Ramos (cell line): ENCODE measurements at regions not wholly inside any gene's neighbourhood (a gene's known extent, or its start where the extent isn't known, plus 50 kb on each side); places are given as distances from the start of the nearest gene placed in this dataset.

Experiments
- in situ Hi-C: fragments of 300-500 bp; cut with MboI; formaldehyde crosslinking; loops from one replicate; pipeline ENCODE4 v1.14.3; 2022; ENCODE audit warnings: low sequenced_read_pairs; ENCODE audit not compliant: unreplicated experiment

DNA sequence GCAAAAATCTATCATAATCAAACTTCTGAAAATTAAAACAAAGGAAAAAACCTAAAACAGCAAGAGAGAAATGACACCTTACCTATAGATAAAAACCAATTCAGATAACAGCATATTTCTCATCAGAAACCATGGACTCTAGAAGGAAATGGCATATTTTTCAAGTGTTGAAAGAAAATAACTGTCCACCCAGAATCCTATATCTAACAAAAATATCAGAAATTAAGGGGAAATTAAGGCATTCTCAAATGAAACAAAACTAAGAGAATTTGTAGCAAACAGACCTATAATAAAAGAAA is 257.2 kb downstream of the ANAPC1 start:
- in situ Hi-C loops, result no loop called here

DNA sequence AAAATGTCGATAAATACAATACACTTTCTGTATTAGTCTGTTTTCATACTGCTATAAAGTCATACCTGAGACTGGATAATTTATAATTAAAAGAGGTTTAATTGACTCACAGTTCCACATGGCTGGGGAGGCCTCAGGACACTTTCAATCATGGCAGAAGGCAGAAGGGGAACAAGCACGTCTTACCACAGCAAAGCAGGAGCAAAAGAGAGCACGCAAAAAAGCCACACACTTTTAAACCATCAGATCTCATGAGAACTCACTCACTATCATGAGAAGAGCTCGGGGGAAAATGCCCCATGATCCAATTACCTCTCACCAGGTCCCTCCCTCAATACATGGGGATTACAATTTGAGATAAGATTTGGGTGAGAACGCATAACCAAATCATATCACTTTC is 256.7 kb downstream of the ANAPC1 start:
- in situ Hi-C loops, result no loop called here

DNA sequence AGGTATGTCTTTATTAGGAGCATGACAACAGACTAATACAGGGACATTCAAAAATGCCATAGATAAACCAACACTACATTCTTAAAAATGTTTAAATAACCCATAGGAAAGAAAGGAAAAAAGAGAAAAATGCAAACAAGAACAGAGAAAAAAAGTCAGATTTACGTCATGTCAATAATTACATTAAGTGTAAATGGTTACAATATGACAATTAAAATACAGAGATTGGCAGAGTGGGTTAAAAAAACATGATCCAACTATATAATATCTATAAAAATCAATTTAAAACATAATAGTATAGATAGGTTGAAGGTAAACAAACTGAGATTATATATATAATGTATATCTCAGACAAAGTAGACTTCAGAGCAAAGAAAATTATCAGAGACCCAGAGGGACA is 255.8 kb downstream of the ANAPC1 start:
- in situ Hi-C loops, result no loop called here

DNA sequence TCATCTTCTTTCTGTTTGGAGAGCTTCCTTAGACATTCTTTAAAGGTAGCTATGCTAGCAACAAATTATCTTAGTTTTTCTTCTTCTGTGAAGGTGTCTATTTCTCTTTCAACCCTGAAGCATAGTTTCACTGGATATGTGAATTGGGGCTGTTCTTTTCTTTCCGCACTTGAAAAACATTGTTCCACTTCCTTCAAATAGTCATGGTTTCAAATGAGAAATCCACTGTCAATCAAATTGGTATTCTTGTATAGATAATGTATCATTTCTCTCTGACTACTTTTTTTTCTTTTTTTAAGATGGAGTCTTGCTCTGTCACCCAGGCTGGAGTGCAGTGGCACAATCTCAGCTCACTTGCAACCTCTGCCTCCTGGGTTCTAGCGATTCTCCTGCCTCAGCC is 254.0 kb downstream of the ANAPC1 start:
- in situ Hi-C loops, result no loop called here

DNA sequence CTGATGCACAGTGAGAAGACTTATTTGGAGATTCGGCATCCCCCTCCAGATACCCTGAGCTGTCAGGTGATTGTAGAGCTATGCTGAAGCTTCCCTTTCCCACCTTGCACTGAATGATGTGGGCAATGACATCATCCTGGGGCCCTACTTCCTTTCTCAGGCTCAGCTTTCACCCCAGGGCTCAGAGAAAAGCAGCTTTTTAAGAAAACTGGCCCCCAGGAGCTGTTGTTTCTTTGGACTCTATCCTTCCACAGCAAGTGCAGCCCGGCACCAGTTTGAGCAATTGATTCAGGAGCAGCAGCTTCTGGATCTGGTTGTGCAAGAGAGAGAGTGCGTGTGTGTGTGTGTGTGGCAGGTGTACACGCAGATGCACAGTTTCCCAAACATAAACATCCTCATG is 251.3 kb downstream of the ANAPC1 start:
- in situ Hi-C loops, result no loop called here

DNA sequence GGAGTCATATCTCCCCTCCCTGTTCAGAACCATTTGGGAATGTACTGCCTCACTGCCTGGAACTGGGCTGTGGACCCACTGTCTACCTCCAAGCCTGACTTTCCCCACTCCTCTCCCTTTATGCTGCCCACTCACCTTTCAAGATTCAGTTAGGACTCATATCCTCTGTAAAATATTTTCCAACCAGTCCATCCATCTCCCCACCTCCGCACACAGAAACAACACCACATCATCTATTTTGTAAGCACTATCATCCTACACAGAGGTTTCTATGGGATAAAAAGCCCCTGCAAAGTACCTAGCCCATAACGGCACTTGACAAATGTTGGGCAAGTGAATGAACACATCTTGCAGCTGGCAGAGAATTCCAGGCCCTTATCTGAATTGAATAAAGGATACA is 250.8 kb downstream of the ANAPC1 start:
- in situ Hi-C loops, result no loop called here

DNA sequence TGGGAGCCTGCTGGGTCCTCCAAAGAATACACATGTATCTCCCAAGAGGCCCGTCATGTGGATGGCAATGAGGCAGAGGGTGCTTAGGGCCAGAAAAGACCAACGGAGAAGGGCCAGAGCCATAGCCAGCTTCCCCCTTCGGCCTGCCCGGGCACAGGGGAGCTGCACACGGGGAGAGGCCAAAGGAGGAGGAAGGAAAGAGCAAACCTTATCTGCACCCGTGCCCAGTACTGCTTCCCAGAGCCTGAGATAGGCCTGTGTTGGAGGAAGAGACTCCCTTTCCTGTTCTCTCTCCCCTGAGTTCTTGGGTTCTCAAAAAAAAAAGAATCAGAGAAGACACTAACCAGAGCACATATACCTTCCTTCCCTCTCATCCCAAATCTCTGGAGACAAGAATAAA is 250.3 kb downstream of the ANAPC1 start:
- in situ Hi-C loops, result no loop called here

DNA sequence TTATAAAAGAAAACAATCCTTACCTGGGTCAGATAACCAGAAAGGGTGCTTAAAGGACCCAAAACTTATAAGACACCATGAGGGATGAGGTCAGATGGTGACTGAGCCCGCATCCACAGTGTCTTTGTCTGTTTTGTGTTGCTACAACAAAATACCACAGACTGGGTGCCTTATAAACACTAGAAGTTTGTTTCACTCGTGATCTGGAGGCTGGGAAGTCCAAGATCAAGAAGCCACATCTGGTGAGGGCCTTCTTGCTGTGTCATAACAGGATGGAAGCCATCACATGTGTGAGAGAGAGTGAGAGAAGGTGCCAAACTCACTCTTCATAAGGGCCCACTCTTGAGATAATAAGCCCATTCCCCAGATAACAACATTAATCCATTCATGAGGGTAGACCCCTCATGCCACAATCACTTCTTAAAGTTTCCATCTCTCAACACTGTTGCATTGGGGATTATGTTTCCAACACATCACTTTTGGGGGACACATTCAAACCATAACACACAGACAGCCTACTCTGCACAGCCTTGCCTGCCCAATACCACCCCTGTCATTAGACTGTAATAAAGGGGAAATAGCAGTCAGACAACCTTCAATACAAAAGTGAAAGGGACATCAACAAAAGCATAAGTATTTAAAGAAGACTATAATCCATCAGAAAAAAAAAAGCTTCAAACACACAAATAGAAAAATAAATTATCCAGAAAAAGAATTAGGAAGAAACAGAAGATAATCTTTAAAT is 249.8 kb downstream of the ANAPC1 start:
- in situ Hi-C loops, result no loop called here

DNA sequence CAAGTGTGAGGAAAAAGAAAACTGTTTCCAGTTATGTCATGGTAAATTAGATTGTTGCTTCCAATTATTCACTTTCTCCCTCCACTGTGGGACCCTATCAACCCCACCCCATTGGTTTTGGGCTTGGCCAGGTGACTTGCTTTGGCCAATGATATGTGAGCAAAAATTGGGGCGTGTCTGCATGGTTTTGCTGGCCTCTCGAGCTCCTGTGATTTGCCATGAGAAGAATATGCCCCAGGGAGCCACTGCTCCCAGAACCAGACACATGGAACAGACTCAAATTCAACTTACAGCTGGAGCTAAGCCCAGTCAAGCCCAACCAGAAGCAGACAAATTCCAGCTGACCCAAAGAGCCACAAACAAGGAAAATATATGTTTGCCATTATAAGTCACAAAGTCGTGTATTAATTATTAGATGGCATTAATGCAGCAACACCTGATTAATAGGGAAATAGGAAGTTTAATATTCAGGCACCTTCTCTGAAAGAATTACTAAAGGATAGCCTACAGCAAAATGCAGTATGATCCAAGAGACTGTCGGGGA is 248.9 kb downstream of the ANAPC1 start:
- in situ Hi-C loops, result no loop called here

DNA sequence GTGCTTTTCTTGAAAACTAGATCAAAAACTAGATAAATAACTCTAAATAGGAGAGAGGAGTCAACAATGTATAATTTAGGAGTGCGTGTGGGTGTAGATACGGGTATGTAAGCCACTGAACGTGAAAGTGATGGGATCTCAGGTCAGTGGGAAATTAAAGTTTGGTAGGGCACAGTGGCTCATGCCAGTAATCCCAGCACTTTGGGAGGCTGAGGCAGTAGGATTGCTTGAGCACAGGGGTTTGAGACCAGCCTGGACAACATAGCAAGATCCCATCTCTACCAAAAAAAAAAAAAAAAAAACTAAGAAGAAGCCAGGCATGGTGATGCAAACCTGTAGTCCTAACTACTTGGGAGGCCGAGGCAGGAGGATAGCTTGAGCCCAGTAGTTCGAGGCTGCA is 247.1 kb downstream of the ANAPC1 start:
- in situ Hi-C loops, result no loop called here

DNA sequence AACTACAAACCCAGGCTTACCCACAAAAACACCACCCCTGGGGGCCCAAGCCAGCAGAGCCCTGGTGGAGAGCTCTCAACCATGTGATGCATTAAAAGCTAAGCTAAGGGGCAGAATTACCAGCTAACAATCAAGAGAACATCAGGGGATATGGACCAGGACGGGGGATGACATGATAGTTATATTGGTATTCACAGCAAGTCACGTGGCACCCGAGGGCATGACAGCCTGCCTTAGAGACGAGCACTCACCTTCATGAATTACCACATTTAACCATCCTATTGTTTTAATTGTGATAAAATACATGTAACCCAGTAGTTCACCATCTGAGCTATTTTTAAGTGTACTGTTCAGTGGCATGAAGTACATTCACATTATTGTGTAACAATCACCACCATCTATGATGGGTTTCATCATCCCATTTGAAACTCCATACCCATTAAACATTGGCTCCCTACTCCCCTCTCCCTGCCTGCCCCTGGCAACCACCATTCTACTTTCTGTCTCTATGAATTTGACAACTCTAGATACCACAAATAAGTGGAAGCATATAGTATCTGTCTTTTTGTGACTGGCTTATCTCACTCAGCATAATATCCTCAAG is 245.6 kb downstream of the ANAPC1 start:
- in situ Hi-C loops, result no loop called here

DNA sequence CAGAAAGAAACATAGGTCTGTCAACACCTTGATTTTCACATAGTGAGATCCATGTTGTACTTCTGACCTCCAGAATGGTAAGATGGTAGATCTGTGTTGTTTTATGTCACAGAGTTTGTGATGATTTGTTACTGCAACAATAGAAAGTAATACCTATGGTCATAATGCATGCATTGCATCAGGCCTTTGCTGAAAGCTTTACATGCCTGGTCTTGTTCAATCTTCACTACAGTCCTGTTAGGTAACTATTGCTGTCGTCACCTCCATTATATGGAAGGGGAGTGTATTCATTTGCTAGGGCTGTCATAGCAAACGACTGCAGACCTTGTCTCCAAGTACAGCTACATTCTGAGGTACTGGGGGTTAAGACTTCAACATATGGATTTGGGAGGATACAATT is 243.5 kb downstream of the ANAPC1 start:
- in situ Hi-C loops, result no loop called here

DNA sequence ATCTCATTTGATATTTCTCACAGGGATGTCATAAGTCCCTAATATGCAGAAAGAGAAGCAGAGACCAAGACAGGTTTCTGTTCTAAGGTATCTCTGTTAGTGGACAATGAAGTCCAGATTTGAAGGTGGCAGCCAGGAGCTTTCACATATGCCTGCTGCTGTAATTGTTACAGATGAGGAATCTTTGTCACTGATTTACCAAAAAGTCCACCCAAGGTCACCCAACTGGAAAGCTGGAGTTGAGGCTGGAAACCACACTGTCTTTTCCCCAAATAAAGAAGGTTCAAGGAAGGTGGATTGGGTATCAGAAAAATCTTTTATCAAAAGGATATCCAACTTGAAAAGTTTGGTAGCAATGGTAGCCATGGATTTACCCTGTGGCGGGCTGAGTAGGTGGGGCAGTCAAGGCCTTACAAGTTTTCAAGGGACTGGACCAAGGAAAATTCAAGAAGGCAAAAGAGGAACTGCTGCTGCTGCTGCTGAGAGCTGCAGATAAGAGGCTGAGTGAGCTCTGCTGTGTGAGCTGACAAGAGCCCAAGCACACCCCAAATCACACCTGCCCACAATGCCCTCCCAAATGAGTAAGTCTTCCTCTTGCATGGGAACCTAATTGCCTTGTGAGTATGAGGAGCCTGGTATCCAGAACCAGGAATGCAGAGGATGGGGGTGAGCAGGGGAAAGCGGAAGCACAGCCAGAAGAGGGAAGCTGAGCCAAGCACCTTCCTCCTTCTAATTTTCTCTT is 241.2 kb downstream of the ANAPC1 start:
- in situ Hi-C loops, result no loop called here

DNA sequence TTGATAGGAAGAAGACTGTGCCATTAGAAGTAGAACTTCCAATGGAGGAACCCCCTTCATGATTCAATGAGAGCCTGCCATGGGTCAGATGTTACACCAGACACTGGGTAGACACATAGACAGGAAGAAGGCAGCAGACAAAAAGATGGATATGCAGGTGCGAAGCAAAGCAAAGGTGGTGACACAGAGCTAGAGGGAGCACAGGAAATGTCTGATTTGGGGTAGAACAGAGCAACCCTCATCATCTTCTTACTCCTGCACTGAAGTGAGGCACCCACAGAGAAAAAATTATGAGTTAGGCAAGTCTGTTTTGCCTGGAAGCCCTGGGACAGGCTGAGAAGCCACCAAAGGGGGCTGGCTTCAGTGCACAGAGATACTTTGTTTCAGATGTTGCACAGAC is 240.2 kb downstream of the ANAPC1 start:
- in situ Hi-C loops, result no loop called here

DNA sequence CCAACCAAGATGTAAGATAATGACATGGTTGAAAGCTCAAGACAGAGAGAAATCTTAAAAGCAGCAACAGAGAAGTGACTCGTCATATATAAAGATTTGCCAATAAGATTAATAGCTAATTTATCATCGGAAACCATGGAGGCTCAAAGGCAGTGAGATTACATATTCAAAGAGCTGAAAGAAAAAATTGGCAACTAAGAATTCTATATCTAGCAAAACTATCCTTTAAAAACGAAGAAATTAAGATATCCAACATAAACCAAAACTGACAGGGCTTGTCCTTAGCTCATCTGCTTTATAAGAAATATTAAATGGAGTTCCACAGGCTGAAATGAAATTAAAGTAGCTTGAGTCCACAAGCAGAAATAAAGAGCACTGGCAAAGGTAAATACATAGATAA is 236.6 kb downstream of the ANAPC1 start:
- in situ Hi-C loops, result no loop called here

DNA sequence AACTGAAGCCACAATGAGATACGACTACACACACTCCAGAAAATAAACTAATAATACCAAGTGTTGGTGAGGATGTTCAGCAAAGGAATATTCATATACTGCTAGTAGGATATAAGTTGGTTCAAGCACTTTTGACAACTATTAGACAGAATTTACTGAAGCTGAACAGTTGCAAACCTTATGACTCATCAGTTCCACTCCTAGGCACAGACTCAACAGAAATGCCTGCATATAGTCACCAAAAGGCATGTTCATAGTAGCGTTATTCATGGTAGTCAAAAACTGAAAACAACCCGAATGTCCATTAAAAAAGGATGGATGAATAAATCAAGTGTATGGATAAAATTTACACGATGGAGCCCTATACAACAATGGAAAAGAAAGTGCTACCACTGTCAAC is 232.0 kb downstream of the ANAPC1 start:
- in situ Hi-C loops, result no loop called here

DNA sequence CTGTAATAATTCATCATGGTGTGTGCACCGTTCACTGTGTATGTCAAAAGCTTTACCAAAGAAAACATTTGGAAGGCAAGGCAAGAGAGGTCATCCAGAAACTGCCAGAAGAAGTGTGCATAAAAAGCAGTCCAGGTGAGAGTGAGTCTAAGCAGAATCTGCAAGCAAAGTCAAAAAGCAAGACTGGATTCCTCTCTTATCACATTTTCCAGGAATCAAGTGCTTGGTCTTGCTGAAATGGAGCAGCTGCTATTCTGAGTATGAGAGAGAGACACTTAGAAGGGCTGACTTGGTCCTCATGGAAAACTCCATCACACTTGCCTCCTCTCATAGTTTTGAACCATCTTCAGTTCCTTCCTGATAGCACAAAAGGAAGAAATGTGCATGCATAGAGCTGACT is 231.3 kb downstream of the ANAPC1 start:
- in situ Hi-C loops, result no loop called here

DNA sequence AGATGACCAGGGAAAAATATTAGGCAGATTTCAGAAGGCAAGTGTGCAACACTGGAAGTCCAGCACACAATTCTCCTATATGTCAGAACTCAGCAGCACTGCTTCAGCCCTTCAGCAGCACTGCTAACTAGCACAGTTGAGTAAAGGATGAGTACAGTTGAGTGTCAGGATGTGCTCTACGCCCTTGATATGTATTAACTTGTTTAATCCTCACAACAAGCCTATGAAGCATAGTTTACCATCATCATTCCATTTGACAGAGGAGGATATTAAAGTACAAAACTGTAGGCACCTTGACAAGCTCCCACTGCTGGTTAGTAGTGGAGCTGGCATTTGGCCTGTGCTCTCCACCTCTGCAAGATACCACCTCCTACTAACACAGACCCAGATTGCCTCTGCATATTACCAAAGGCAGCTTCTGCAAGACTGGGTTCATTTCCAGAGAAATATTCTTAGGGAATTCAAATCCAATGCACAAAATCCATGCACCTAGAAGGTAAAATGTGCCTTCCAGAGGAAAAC is 230.8 kb downstream of the ANAPC1 start:
- in situ Hi-C loops, result no loop called here

DNA sequence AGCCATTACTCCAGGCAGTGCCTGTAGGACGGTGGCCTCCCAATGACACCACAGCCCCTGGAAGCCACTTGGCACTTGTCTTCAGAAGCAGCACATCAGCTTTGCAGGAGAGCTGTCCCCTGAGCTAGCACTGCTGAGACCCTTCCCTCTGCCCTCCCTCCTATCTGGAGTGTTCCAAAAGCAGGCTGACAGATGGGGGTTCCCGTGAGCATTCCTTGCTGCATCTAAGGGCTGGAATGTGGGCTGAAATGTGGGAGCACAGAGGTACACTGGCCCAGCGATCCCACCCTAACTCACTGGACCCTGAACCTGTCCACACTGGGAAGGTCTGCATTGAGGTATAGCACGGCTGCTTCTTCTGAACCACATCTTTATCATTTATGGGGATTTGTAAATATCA is 230.1 kb downstream of the ANAPC1 start:
- in situ Hi-C loops, result no loop called here

DNA sequence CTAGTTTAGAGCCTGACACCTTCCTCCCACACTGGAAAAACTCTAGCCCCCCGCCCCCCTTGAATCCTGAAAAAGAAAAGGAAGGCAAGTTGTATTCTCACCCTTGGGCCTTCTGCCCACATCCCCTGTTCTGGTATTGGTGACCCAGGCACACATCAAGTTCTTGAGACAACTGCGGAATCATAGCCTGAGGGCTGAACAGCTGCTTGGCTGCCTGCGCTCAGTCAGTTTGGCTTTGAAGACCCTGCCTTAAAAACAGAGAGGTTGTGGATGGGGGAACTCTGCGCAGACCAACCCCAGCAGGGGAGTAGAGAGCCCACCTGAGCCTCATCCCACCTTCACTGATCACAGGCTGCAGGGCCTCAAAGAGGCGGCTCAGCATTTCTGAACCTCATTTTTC is 229.2 kb downstream of the ANAPC1 start:
- in situ Hi-C loops, result no loop called here

DNA sequence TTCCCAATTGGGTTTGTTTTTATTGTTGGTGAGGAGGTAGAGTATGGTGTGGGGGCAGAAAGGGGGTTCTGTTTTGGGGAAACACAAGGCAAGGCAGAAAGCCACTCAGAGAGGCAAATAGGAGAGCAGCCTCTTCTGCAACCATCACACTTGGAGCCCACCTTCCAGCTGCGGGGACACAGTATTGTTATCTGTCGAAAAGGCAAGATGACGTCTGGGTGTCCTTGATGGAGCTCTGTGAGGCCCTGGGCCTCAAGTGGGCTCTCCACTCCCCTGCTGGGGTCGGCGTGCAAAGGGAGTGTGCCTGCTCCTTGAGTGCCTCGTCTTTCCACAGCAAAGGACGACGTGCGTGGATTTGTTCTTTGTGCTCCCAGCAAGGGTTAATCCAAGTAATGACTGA is 227.6 kb downstream of the ANAPC1 start:
- in situ Hi-C loops, result no loop called here
